Liver (tissue), 8 donors: ENCODE measurements at regions not wholly inside any gene's neighbourhood (a gene's known extent, or its start where the extent isn't known, plus 50 kb on each side); places are given as distances from the start of the nearest gene placed in this dataset.

Experiments
- DNase-seq: peaks from one replicate; pipeline ENCODE4 v3.0.0-alpha.2; 2017; ENCODE audit warnings: low spot score
- H3K27ac ChIP-seq, 2 donors: one replicate each; pipeline ENCODE4 v1.7.0; 2013; ENCODE audit warnings: inconsistent platforms in 2 of 2, low read length in 2 of 2, control low read depth in 1 of 2, low read depth in 1 of 2, mild to moderate bottlenecking in 1 of 2
- H3K27me3 ChIP-seq, 4 donors: one replicate each; pipeline versions ENCODE4 v1.6.1 to v1.7.0; 2013; ENCODE audit warnings: low read length in 3 of 4, inconsistent platforms in 1 of 4, mild to moderate bottlenecking in 1 of 4, moderate library complexity in 1 of 4; ENCODE audit not compliant: control insufficient read depth in 4 of 4, insufficient read depth in 4 of 4
- H3K36me3 ChIP-seq, 4 donors: one replicate each; pipeline versions ENCODE4 v1.6.1 to v1.7.0; 2013; ENCODE audit warnings: low read length in 3 of 4, mild to moderate bottlenecking in 3 of 4, low read depth in 1 of 4, moderate library complexity in 1 of 4; ENCODE audit not compliant: control insufficient read depth in 4 of 4, insufficient read depth in 3 of 4
- H3K4me1 ChIP-seq, 4 donors: one replicate each; pipeline versions ENCODE4 v1.6.1 to v1.7.0; 2013; ENCODE audit warnings: low read length in 3 of 4, mild to moderate bottlenecking in 3 of 4, moderate library complexity in 1 of 4; ENCODE audit not compliant: control insufficient read depth in 4 of 4, insufficient read depth in 4 of 4
- H3K4me3 ChIP-seq, 3 donors: one replicate each; pipeline versions ENCODE4 v1.6.1 to v1.7.0; 2013; ENCODE audit warnings: low read length in 3 of 3, control low read depth in 1 of 3, low read depth in 1 of 3, mild to moderate bottlenecking in 1 of 3
- H3K9ac ChIP-seq, 2 donors: one replicate each; pipeline ENCODE4 v1.7.0; 2013; ENCODE audit warnings: low read length in 2 of 2, mild to moderate bottlenecking in 2 of 2, moderate library complexity in 2 of 2, control low read depth in 1 of 2, low read depth in 1 of 2
- H3K9me3 ChIP-seq, 4 donors: one replicate each; pipeline versions ENCODE4 v1.6.1 to v1.7.0; 2013; ENCODE audit warnings: low read length in 3 of 4; ENCODE audit not compliant: control insufficient read depth in 4 of 4
- EGR1 ChIP-seq, 2 donors: IDR thresholded peaks; 2 replicates each; pipeline ENCODE4 v1.6.1; 2016 to 2018; ENCODE audit warnings: antibody characterized with exemption in 2 of 2, low read depth in 2 of 2
- FOXA1 ChIP-seq: IDR thresholded peaks from 2 replicates; pipeline ENCODE4 v1.6.1; 2016; ENCODE audit warnings: antibody characterized with exemption
- FOXA2 ChIP-seq: IDR thresholded peaks from 2 replicates; pipeline ENCODE4 v1.6.1; 2016; ENCODE audit warnings: antibody characterized with exemption
- GABPA ChIP-seq, 2 donors: IDR thresholded peaks in 1 of 2; conservative IDR thresholded peaks in 1 of 2; 2 replicates each; pipeline ENCODE4 v1.6.1; 2016; ENCODE audit warnings: antibody characterized with exemption in 2 of 2, mild to moderate bottlenecking in 1 of 2, moderate library complexity in 1 of 2
- HNF4A ChIP-seq, 2 donors: conservative IDR thresholded peaks; 2 replicates each; pipeline ENCODE4 v1.6.1; 2016; ENCODE audit warnings: antibody characterized with exemption in 2 of 2, mild to moderate bottlenecking in 2 of 2
- HNF4G ChIP-seq: IDR thresholded peaks from 2 replicates; pipeline ENCODE4 v1.6.1; 2016; ENCODE audit warnings: antibody characterized with exemption
- JUND ChIP-seq, 2 donors: IDR thresholded peaks; 2 replicates each; pipeline ENCODE4 v1.6.1; 2016; ENCODE audit warnings: antibody characterized with exemption in 2 of 2
- NR2F2 ChIP-seq: IDR thresholded peaks from 2 replicates; pipeline ENCODE4 v1.6.1; 2016; ENCODE audit warnings: antibody characterized with exemption
- RAD21 ChIP-seq, 2 donors: IDR thresholded peaks; 2 replicates each; pipeline ENCODE4 v1.6.1; 2016; ENCODE audit warnings: antibody characterized with exemption in 2 of 2, mild to moderate bottlenecking in 2 of 2
- RXRA ChIP-seq, 2 donors: IDR thresholded peaks; 2 replicates each; pipeline ENCODE4 v1.6.1; 2017 to 2018; ENCODE audit warnings: antibody characterized with exemption in 2 of 2, mild to moderate bottlenecking in 1 of 2
- SP1 ChIP-seq: IDR thresholded peaks from 2 replicates; pipeline ENCODE4 v1.6.1; 2018; ENCODE audit warnings: antibody characterized with exemption, mild to moderate bottlenecking
- TAF1 ChIP-seq: conservative IDR thresholded peaks from 2 replicates; pipeline ENCODE4 v1.6.1; 2016; ENCODE audit warnings: antibody characterized with exemption, mild to moderate bottlenecking
- YY1 ChIP-seq: IDR thresholded peaks from 2 replicates; pipeline ENCODE4 v1.6.1; 2016; ENCODE audit warnings: antibody characterized with exemption, mild to moderate bottlenecking
- WGBS: extraction: QIAGEN DNeasy Blood & Tissue Kit; methylation state at CpG from one replicate; pipeline ENCODE4 v1.1.7; 2013; 5-methylcytosine and 5-hydroxymethylcytosine counted together
- TF ChIP-seq, protein P1 (sequence below): IDR thresholded peaks from 2 replicates; pipeline ENCODE4 v1.6.1; 2016; ENCODE audit warnings: antibody characterized with exemption
- TF ChIP-seq, protein P2 (sequence below): fragments of 150-350 bp; IDR thresholded peaks from 2 replicates; pipeline ENCODE4 v1.5.1; 2017; ENCODE audit warnings: improper control_type of control experiment, low read depth, low read length; ENCODE audit not compliant: missing input control
- TF ChIP-seq, protein P3 (sequence below): IDR thresholded peaks from 2 replicates; pipeline ENCODE4 v1.6.1; 2016; ENCODE audit warnings: antibody characterized with exemption
- TF ChIP-seq, protein P4 (sequence below): IDR thresholded peaks from 2 replicates; pipeline ENCODE4 v1.6.1; 2016; ENCODE audit warnings: antibody characterized with exemption, mild to moderate bottlenecking
- TF ChIP-seq, protein P5 (sequence below): IDR thresholded peaks from 2 replicates; pipeline ENCODE4 v1.6.1; 2016; ENCODE audit warnings: antibody characterized with exemption
- donor health status: healthy.
- donor health status: healthy.
- donor health status: healthy.
- donor health status: healthy.
- donor health status: healthy.

DNA sequence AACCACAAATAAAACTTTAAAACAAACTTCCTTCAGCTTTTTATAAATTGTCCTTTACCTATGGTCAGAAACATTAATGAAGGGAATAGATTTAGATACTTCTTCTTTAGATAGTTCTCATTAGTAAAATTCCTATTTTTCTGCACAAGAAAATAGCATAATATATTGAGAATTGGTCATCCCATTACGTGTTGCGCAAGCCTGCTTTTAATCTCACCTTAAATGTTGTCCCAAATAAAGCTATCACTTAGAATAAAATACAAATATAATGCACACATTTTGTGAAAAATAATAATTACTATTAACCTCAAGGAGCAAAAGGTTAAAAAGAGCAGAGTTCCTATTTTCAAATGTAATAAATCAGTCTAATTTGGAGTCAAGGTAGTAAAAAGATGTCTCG lies 95.2 kb upstream of the TTC29 start:
- Histone ChIP-seq H3K9me3 (no peaks in the 10 kb centered on the region), H3K36me3 (no peaks in the 10 kb centered on the region), H3K9ac (no peak overlapping the region), H3K4me3 (no peak overlapping the region), H3K27me3 (peaks cover 0 to 4% (median 2%) of the 10 kb centered on the region in 4 donors), H3K27ac (no peak overlapping the region), H3K4me1 (no peaks in the 10 kb centered on the region)
- DNase-seq: no peak
- WGBS: 90% methylated on average over 3 of the region's 3 CpGs
- no peak for TF ChIP-seq GABPA (IDR thresholded peaks at IDR 0.05 in 1 of 2, conservative IDR thresholded peaks at IDR 0.05 in 1 of 2)
- TF ChIP-seq HNF4A (conservative IDR thresholded peaks at IDR 0.05): no peak
- TF ChIP-seq RAD21 (IDR thresholded peaks at IDR 0.05): no peak
- no peak for TF ChIP-seq YY1
- no peak for TF ChIP-seq EGR1 (IDR thresholded peaks at IDR 0.05; ENCODE audit: low read depth in 2 of 2)
- no peak for TF ChIP-seq TAF1
- TF ChIP-seq, protein P1, sequence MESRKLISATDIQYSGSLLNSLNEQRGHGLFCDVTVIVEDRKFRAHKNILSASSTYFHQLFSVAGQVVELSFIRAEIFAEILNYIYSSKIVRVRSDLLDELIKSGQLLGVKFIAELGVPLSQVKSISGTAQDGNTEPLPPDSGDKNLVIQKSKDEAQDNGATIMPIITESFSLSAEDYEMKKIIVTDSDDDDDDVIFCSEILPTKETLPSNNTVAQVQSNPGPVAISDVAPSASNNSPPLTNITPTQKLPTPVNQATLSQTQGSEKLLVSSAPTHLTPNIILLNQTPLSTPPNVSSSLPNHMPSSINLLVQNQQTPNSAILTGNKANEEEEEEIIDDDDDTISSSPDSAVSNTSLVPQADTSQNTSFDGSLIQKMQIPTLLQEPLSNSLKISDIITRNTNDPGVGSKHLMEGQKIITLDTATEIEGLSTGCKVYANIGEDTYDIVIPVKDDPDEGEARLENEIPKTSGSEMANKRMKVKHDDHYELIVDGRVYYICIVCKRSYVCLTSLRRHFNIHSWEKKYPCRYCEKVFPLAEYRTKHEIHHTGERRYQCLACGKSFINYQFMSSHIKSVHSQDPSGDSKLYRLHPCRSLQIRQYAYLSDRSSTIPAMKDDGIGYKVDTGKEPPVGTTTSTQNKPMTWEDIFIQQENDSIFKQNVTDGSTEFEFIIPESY: no peak
- TF ChIP-seq, protein P2, sequence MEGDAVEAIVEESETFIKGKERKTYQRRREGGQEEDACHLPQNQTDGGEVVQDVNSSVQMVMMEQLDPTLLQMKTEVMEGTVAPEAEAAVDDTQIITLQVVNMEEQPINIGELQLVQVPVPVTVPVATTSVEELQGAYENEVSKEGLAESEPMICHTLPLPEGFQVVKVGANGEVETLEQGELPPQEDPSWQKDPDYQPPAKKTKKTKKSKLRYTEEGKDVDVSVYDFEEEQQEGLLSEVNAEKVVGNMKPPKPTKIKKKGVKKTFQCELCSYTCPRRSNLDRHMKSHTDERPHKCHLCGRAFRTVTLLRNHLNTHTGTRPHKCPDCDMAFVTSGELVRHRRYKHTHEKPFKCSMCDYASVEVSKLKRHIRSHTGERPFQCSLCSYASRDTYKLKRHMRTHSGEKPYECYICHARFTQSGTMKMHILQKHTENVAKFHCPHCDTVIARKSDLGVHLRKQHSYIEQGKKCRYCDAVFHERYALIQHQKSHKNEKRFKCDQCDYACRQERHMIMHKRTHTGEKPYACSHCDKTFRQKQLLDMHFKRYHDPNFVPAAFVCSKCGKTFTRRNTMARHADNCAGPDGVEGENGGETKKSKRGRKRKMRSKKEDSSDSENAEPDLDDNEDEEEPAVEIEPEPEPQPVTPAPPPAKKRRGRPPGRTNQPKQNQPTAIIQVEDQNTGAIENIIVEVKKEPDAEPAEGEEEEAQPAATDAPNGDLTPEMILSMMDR: no peak
- TF ChIP-seq, protein P3, sequence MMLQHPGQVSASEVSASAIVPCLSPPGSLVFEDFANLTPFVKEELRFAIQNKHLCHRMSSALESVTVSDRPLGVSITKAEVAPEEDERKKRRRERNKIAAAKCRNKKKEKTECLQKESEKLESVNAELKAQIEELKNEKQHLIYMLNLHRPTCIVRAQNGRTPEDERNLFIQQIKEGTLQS: no peak
- no peak for TF ChIP-seq NR2F2
- TF ChIP-seq FOXA1: no peak
- TF ChIP-seq FOXA2: no peak
- TF ChIP-seq, protein P4, sequence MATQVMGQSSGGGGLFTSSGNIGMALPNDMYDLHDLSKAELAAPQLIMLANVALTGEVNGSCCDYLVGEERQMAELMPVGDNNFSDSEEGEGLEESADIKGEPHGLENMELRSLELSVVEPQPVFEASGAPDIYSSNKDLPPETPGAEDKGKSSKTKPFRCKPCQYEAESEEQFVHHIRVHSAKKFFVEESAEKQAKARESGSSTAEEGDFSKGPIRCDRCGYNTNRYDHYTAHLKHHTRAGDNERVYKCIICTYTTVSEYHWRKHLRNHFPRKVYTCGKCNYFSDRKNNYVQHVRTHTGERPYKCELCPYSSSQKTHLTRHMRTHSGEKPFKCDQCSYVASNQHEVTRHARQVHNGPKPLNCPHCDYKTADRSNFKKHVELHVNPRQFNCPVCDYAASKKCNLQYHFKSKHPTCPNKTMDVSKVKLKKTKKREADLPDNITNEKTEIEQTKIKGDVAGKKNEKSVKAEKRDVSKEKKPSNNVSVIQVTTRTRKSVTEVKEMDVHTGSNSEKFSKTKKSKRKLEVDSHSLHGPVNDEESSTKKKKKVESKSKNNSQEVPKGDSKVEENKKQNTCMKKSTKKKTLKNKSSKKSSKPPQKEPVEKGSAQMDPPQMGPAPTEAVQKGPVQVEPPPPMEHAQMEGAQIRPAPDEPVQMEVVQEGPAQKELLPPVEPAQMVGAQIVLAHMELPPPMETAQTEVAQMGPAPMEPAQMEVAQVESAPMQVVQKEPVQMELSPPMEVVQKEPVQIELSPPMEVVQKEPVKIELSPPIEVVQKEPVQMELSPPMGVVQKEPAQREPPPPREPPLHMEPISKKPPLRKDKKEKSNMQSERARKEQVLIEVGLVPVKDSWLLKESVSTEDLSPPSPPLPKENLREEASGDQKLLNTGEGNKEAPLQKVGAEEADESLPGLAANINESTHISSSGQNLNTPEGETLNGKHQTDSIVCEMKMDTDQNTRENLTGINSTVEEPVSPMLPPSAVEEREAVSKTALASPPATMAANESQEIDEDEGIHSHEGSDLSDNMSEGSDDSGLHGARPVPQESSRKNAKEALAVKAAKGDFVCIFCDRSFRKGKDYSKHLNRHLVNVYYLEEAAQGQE: no peak
- TF ChIP-seq, protein P5, sequence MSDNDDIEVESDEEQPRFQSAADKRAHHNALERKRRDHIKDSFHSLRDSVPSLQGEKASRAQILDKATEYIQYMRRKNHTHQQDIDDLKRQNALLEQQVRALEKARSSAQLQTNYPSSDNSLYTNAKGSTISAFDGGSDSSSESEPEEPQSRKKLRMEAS: no peak
- no peak for TF ChIP-seq SP1
- TF ChIP-seq JUND (IDR thresholded peaks at IDR 0.05): no peak
- TF ChIP-seq RXRA (IDR thresholded peaks at IDR 0.05): no peak
- no peak for TF ChIP-seq HNF4G
